Common myeloid progenitor, CD34-positive (primary cell): ENCODE measurements at regions not wholly inside any gene's neighbourhood (a gene's known extent, or its start where the extent isn't known, plus 50 kb on each side); places are given as distances from the start of the nearest gene placed in this dataset.

Experiments used
- CTCF ChIA-PET: fragments of 350-600 bp; sonication (Branson Sonifier 250); formaldehyde crosslinking; loops from one replicate; lab custom pipeline; 2021; ENCODE audit warnings: antibody characterized with exemption; lab: Charles Lee
- POLR2A ChIA-PET: fragments of 350-600 bp; sonication (Branson Sonifier 250); formaldehyde crosslinking; loops from one replicate; lab custom pipeline; 2021; ENCODE audit warnings: antibody characterized with exemption; lab: Charles Lee
- DNase-seq, 3 donors: peaks; one replicate each; pipeline versions ENCODE4 v3.0.0 to v3.0.0-alpha.2; 2013
- H3K27ac ChIP-seq, 2 experiments: 1 replicate in 1 of 2; 2 replicates in 1 of 2; pipeline ENCODE4 v1.7.0; 2013; ENCODE audit warnings: inconsistent platforms in 2 of 2, low read length in 2 of 2, mild to moderate bottlenecking in 2 of 2, low read depth in 1 of 2, moderate library complexity in 1 of 2; ENCODE audit not compliant: severe bottlenecking in 2 of 2, insufficient read depth in 1 of 2, poor library complexity in 1 of 2
- H3K27me3 ChIP-seq, 5 experiments: replicated peaks in 2 of 5; 1 replicate in 3 of 5; 2 replicates in 2 of 5; pipeline versions ENCODE4 v1.6.1 to v1.7.0; 2013; ENCODE audit warnings: low read length in 4 of 5, mild to moderate bottlenecking in 2 of 5, moderate library complexity in 2 of 5, inconsistent platforms in 1 of 5; ENCODE audit not compliant: insufficient read depth in 5 of 5, control insufficient read depth in 4 of 5
- H3K36me3 ChIP-seq, 4 experiments: 1 replicate in 2 of 4; 2 replicates in 2 of 4; pipeline versions ENCODE4 v1.6.1 to v1.7.0; 2013; ENCODE audit warnings: low read length in 3 of 4, control low read depth in 1 of 4, mild to moderate bottlenecking in 1 of 4; ENCODE audit not compliant: control insufficient read depth in 4 of 4, insufficient read depth in 4 of 4
- H3K4me1 ChIP-seq, 4 experiments: 1 replicate in 3 of 4; 2 replicates in 1 of 4; pipeline versions ENCODE4 v1.6.1 to v1.7.1; 2013; ENCODE audit warnings: low read length in 3 of 4, mild to moderate bottlenecking in 3 of 4, control low read depth in 1 of 4, inconsistent platforms in 1 of 4, moderate library complexity in 1 of 4; ENCODE audit not compliant: control insufficient read depth in 4 of 4, insufficient read depth in 4 of 4; ENCODE audit errors: control extremely low read depth in 1 of 4
- H3K4me3 ChIP-seq, 7 experiments: 1 replicate in 4 of 7; 2 replicates in 3 of 7; pipeline versions ENCODE4 v1.5.1 to v1.7.0; 2013; ENCODE audit warnings: mild to moderate bottlenecking in 7 of 7, low read length in 6 of 7, moderate library complexity in 6 of 7, inconsistent platforms in 2 of 7, low read depth in 2 of 7, control low read depth in 1 of 7; ENCODE audit not compliant: insufficient read depth in 4 of 7, control insufficient read depth in 1 of 7; ENCODE audit errors: extremely low read depth in 1 of 7
- H3K9me3 ChIP-seq, 5 experiments: 1 replicate in 4 of 5; 2 replicates in 1 of 5; pipeline versions ENCODE4 v1.6.1 to v1.7.1; 2013; ENCODE audit warnings: low read length in 4 of 5, mild to moderate bottlenecking in 2 of 5, inconsistent platforms in 1 of 5, low read depth in 1 of 5, moderate library complexity in 1 of 5; ENCODE audit not compliant: control insufficient read depth in 4 of 5, insufficient read depth in 2 of 5; ENCODE audit errors: control extremely low read depth in 1 of 5
- WGBS: methylation state at CpG from one replicate; pipeline ENCODE4 v1.1.5; 2013; ENCODE audit not compliant: insufficient coverage; 5-methylcytosine and 5-hydroxymethylcytosine counted together

DNA sequence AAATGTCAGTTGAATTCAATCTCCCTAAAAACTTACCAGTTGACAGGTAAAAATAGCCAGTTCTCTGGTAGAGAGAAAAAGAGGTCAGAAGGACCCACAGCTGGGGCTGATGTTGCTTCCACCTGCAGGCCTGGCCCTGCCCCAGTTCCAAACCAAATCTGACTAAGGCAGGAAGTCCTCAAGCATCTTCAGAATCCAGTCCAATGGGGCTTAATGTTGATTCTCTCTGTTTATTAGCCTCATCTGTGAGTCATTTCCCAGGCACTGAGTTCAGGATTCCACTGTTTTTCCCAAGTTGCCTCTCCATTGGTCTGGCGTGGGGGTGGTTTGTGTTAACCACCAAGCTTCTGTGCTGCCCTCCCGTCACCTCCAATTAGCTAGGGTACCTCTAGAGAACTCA lies 601.8 kb downstream of the INSC start:
- ChIA-PET POLR2A (no interaction called here), CTCF (no interaction called here)
- Histone ChIP-seq H3K4me3 (no peak overlapping the region), H3K27ac (no peak overlapping the region), H3K27me3 (peaks cover 0 to 4% (median 0%) of the 10 kb centered on the region in 5 experiments), H3K36me3 (no peaks in the 10 kb centered on the region), H3K4me1 (no peaks in the 10 kb centered on the region), H3K9me3 (no peaks in the 10 kb centered on the region)
- 92% methylated on average over 2 of the region's 2 CpGs for WGBS
- no peak for DNase-seq

DNA sequence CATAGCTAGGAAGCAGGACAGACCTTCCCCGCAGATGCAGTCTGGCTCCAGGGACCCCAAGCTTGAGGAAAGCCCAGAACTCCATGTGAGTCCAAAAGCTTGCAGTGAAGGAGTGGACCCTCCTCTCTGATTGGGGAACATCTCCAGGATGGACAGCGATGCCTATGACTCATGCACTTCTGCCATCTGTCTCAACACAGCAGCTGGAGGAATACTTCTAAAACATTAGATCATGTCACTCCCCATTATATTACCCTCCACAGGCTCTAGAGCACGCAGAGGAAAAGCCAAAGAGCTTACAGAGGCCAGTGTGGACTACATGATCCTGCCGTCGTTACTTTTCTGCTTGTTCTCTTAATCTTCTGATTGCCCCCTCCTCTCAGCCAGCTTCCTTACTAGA lies 605.7 kb downstream of the INSC start:
- no peak overlapping the region for H3K4me3 ChIP-seq
- ChIA-PET POLR2A (no interaction called here), CTCF (interaction anchor here (0.6 kb wide), 1 partner anchor 34 kb away, joined by 4 read pairs; no protein-coding TSS in a partner anchor)
- no peaks in the 10 kb centered on the region for H3K36me3 ChIP-seq
- 96% methylated on average over 4 of the region's 5 CpGs for WGBS
- no peak for DNase-seq
- H3K4me1 ChIP-seq: no peaks in the 10 kb centered on the region
- peaks cover 0 to 2% (median 0%) of the 10 kb centered on the region in 5 experiments for H3K9me3 ChIP-seq
- no peak overlapping the region for H3K27ac ChIP-seq
- H3K27me3 ChIP-seq: peaks cover 0 to 4% (median 0%) of the 10 kb centered on the region in 5 experiments

DNA sequence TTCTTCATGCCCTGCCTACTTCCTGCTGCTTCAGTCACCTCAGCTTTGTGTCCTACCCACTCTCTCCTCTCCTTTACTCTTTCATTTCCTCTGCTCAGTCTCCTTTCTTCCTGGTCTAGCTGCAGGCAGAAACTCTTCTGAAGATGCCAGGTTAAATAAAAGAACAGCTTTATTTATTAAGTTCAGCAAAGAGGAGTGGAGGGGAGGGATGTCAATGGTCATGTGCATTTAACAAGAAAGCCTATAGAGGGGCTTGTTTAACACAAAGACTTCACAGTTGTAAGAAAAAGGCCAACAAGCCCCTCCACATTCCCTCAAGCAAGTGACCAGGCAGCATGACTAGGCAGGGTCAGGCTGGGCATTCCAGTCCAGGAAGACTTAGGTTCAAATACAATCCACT lies 609.2 kb downstream of the INSC start:
- no peak for DNase-seq
- Histone ChIP-seq H3K9me3 (peaks cover 0 to 2% (median 0%) of the 10 kb centered on the region in 5 experiments), H3K36me3 (no peaks in the 10 kb centered on the region), H3K4me1 (no peaks in the 10 kb centered on the region), H3K27ac (no peak overlapping the region), H3K27me3 (peaks cover 0 to 4% (median 0%) of the 10 kb centered on the region in 5 experiments), H3K4me3 (no peak overlapping the region)
- CTCF ChIA-PET: no interaction called here
- POLR2A ChIA-PET: no interaction called here

DNA sequence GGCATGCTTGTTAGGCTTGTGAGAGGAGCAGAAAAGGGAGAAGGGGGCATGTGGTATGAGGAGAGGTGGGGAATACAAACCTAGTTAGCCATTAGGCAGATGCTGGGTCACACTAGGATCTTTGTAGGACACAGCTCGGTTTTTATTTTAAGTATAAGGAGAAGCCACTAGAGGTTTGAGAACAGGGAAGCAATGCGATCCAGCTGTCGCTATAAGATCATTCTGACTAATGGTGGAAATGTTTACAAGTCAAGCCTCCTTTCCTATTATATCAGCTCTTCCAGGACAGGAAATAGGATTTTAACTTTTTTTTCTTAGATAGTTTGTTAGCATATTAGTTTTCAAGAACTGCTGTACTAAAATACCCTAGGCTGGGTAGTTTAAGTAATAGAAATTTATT lies 609.9 kb downstream of the INSC start:
- ChIA-PET POLR2A (no interaction called here), CTCF (no interaction called here)
- H3K27ac ChIP-seq: no peak overlapping the region
- H3K27me3 ChIP-seq: peaks cover 0 to 6% (median 0%) of the 10 kb centered on the region in 5 experiments
- no peaks in the 10 kb centered on the region for H3K4me1 ChIP-seq
- H3K4me3 ChIP-seq: no peak overlapping the region
- no peaks in the 10 kb centered on the region for H3K36me3 ChIP-seq
- WGBS: 100% methylated on average over 1 of the region's 3 CpGs
- no peak for DNase-seq
- H3K9me3 ChIP-seq: peaks cover 0 to 2% (median 0%) of the 10 kb centered on the region in 5 experiments

DNA sequence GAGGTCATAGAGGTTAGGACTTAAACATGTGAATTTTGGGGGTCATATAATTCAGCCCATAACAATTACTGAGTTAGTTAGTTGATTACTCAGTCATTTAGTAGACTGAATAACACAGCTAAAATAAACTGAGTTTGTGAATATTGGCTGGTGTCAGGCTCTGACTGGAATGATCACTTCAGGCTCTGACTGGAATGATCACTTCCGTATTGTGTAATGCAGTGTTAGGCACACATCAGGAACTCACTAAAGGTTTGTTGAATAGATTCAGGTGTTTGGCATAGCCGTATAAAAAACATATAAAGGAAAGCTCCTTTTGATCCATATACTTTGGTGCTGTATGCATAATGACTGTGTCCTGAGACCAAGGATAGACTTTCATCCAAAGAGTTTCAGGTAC lies 610.5 kb downstream of the INSC start:
- H3K4me3 ChIP-seq: no peak overlapping the region
- H3K9me3 ChIP-seq: peaks cover 0 to 2% (median 0%) of the 10 kb centered on the region in 5 experiments
- ChIA-PET POLR2A (no interaction called here), CTCF (no interaction called here)
- DNase-seq: no peak
- no peaks in the 10 kb centered on the region for H3K36me3 ChIP-seq
- peaks cover 0 to 8% (median 1%) of the 10 kb centered on the region in 5 experiments for H3K27me3 ChIP-seq
- H3K4me1 ChIP-seq: no peaks in the 10 kb centered on the region
- no peak overlapping the region for H3K27ac ChIP-seq
- WGBS: 100% methylated on average over 1 of the region's 2 CpGs

DNA sequence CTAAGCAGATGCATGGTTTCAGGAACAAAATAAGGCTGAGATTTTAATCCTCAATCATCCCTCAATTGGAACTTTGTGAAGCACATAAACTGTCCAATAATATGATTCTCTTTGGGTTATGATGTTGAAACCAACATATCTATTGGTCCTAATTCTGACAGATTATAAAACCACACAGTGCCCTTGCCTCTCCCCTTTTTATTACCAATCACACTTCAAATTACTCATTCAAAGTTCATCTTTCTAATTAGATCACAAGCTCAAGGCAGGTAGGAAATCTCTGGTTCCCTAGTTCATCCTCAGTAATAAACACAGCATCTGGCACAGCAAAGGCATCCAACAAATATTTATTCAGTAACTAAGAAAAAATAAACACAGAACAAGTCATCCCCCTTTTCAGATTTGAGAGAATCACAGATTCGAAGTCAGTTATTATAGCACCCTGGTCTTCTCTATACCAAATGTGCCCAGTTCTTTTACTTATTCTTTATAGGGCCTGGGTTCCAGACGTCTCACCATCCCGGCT lies 611.6 kb downstream of the INSC start:
- no peak overlapping the region for H3K27ac ChIP-seq
- CTCF ChIA-PET: no interaction called here
- no peaks in the 10 kb centered on the region for H3K36me3 ChIP-seq
- WGBS: 95% methylated on average over 3 of the region's 3 CpGs
- H3K4me3 ChIP-seq: no peak overlapping the region
- POLR2A ChIA-PET: no interaction called here
- peaks cover 0 to 6% (median 3%) of the 10 kb centered on the region in 5 experiments for H3K27me3 ChIP-seq
- H3K4me1 ChIP-seq: no peaks in the 10 kb centered on the region
- DNase-seq: no peak
- H3K9me3 ChIP-seq: peaks cover 0 to 2% (median 0%) of the 10 kb centered on the region in 5 experiments

DNA sequence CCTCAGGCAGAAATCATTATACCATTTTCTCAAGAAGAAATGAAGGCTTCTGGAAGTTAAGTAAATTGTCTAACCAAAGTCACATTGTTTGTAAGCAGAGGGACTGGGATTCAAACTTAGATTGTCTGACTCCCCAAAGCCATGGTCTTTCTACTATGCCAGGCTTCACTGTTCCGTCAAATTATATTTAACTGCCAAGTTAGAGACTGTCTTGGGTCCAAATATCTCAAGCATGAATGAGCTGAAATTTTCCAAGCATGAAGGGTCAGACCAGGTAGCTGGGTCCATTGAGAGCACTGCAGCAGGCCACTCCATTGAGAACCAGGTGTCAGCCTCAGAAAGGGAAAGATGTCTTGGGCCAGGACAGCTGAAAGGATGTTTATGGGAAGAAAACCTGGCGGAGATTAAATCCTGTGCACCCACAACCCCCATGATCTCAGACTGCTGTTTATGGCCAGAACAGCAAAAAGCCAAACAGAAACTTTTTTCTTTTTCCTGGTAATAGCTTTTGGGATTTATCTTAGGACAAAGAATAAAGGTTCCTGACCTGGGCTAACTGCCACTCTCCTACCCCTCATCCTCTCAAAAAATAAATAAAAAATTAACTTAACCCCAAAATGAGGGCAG lies 612.3 kb downstream of the INSC start:
- CTCF ChIA-PET: no interaction called here

More for the DNA sequence above, 612.3 kb downstream of the INSC start:
- peaks cover 0 to 6% (median 3%) of the 10 kb centered on the region in 5 experiments for H3K27me3 ChIP-seq
- H3K27ac ChIP-seq: no peak overlapping the region
- H3K4me3 ChIP-seq: no peak overlapping the region
- no peaks in the 10 kb centered on the region for H3K4me1 ChIP-seq
- no peaks in the 10 kb centered on the region for H3K9me3 ChIP-seq
- POLR2A ChIA-PET: no interaction called here
- no peak for DNase-seq
- WGBS: 100% methylated on average over 2 of the region's 2 CpGs
- H3K36me3 ChIP-seq: no peaks in the 10 kb centered on the region
